NCI-H2196 (cell line): ENCODE measurements at regions not wholly inside any gene's neighbourhood (a gene's known extent, or its start where the extent isn't known, plus 50 kb on each side); places are given as distances from the start of the nearest gene placed in this dataset.

Source experiments
- DNase-seq: peaks from one replicate; lab custom pipeline; 2025; ENCODE audit not compliant: unreplicated experiment; lab: John Stamatoyannopoulos, UW

- no peak for DNase-seq
Measured at GRCh38 chr13:70424928-70425327, 316.7 kb upstream of the KLHL1 start.

- DNase-seq = no peak
Measured at GRCh38 chr13:70424428-70424827, 316.2 kb upstream of the KLHL1 start.

- no peak for DNase-seq
Measured at GRCh38 chr13:70415136-70415535, 306.9 kb upstream of the KLHL1 start.

GRCh38 chr13:70408865-70409264, 300.6 kb upstream of the KLHL1 start:
- no peak for DNase-seq

- no peak for DNase-seq
Measured at GRCh38 chr13:70407486-70407885, 299.2 kb upstream of the KLHL1 start.

GRCh38 chr13:70405266-70405665, 297.0 kb upstream of the KLHL1 start:
- DNase-seq = no peak

- DNase-seq = no peak
Measured at GRCh38 chr13:70394031-70394548, 285.8 kb upstream of the KLHL1 start.

- peak; percentile 50 for DNase-seq
Measured at GRCh38 chr13:70391678-70392077, 283.4 kb upstream of the KLHL1 start.

- peak; percentile 15 for DNase-seq
Measured at GRCh38 chr13:70390968-70391367, 282.7 kb upstream of the KLHL1 start.

- no peak for DNase-seq
Measured at GRCh38 chr13:70390064-70390463, 281.8 kb upstream of the KLHL1 start.

- no peak for DNase-seq
Measured at GRCh38 chr13:70388935-70389334, 280.7 kb upstream of the KLHL1 start.

GRCh38 chr13:70386919-70387318, 278.7 kb upstream of the KLHL1 start:
- no peak for DNase-seq

GRCh38 chr13:70385852-70386251, 277.6 kb upstream of the KLHL1 start:
- DNase-seq = no peak

GRCh38 chr13:70384156-70384555, 275.9 kb upstream of the KLHL1 start:
- DNase-seq = no peak

- no peak for DNase-seq
Measured at GRCh38 chr13:70380809-70381208, 272.6 kb upstream of the KLHL1 start.

GRCh38 chr13:70375718-70376117, 267.5 kb upstream of the KLHL1 start:
- no peak for DNase-seq

- no peak for DNase-seq
Measured at GRCh38 chr13:70370924-70371323, 262.7 kb upstream of the KLHL1 start.

- DNase-seq = no peak
Measured at GRCh38 chr13:70366720-70367119, 258.5 kb upstream of the KLHL1 start.

GRCh38 chr13:70363991-70364390, 255.7 kb upstream of the KLHL1 start:
- no peak for DNase-seq

GRCh38 chr13:70362820-70363570, 254.7 kb upstream of the KLHL1 start:
- DNase-seq = no peak

GRCh38 chr13:70357031-70357430, 248.8 kb upstream of the KLHL1 start:
- DNase-seq = no peak

- no peak for DNase-seq
Measured at GRCh38 chr13:70353096-70353495, 244.8 kb upstream of the KLHL1 start.
